Left lung (tissue), 4 donors: ENCODE measurements at regions not wholly inside any gene's neighbourhood (a gene's known extent, or its start where the extent isn't known, plus 50 kb on each side); places are given as distances from the start of the nearest gene placed in this dataset.

Experiments
- ATAC-seq: fragments of 200-7000 bp; cut with Tn5 transposase; one replicate; pipeline ENCODE4 v1.9.1; 2020; ENCODE audit warnings: moderate library complexity
- DNase-seq, 4 donors: peaks; one replicate each; pipeline ENCODE4 v3.0.0-alpha.2; 2013 to 2020
- H3K27ac ChIP-seq, 2 donors: fragments of 200-600 bp; sonication (generic) in 1 of 2; one replicate each; pipeline versions ENCODE4 v1.5.0 to v1.8.0; 2020 to 2021
- H3K27me3 ChIP-seq, 2 donors: fragments of 200-600 bp; sonication (generic) in 1 of 2; one replicate each; pipeline versions ENCODE4 v1.5.0 to v1.8.0; 2020 to 2021
- H3K36me3 ChIP-seq, 2 donors: fragments of 200-600 bp; sonication (generic) in 1 of 2; one replicate each; pipeline versions ENCODE4 v1.5.0 to v1.8.0; 2020 to 2021
- H3K4me1 ChIP-seq, 2 donors: fragments of 200-600 bp; one replicate each; pipeline ENCODE4 v1.8.0; 2021
- H3K4me3 ChIP-seq, 2 donors: fragments of 200-600 bp; sonication (generic) in 1 of 2; one replicate each; pipeline versions ENCODE4 v1.5.0 to v1.8.0; 2020 to 2021; ENCODE audit warnings: mild to moderate bottlenecking in 1 of 2
- H3K9me3 ChIP-seq, 2 donors: fragments of 200-600 bp; sonication (generic) in 1 of 2; one replicate each; pipeline versions ENCODE4 v1.5.0 to v1.8.0; 2020 to 2021
- intact Hi-C, 2 donors: fragments of 100-400 bp; cut with DNase I; formaldehyde crosslinking; loops; one replicate each; pipeline versions ENCODE4 v1.11.2 to v1.14.2; 2022
- TF ChIP-seq, protein P1 (sequence below), 2 donors: fragments of 200-600 bp; sonication (generic) in 1 of 2; IDR thresholded peaks; one replicate each; pipeline versions ENCODE4 v1.5.0 to v1.8.0; 2021; ENCODE audit warnings: antibody characterized with exemption in 2 of 2
- donor health status: DM: no; HTN: yes; CAD: no.
- donor health status: DM: no; HTN: no; CAD: no.

DNA sequence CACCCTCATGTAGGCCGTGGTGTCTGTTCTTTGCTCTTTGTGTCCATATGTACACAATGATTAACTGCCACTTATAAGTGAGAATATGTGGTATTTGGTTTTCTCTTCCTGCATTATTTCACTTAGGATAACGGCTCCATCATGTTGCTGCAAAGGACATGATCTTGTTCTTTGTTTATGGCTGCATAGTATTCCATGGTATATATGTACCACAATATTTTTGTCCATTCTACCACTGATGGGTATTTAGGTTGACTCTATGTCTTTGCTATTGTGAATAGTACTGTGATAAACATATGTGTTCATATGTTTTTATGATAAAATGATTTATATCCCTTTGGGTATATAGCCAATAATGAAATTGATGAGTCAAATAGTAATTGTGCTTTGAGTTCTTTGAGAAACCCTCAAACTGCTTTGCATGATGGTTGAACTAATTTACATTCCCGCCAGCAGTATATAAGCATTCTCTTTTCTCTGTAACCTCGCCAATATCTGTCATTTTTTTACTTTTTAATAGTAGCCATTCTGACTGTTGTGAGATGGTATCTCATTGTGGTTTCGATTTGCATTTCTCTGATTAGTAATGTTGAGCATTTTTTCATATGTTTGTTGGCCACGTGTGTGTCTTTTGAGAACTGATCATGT lies 174.4 kb upstream of the NT5E start:
- ATAC-seq, result no peak
- Histone ChIP-seq H3K27me3 (no peaks in the 10 kb centered on the region), H3K9me3 (peaks cover 0 to 5% of the 10 kb centered on the region in 2 donors), H3K36me3 (no peaks in the 10 kb centered on the region), H3K4me1 (no peaks in the 10 kb centered on the region), H3K27ac (no peak overlapping the region), H3K4me3 (no peak overlapping the region)
- TF ChIP-seq, protein P1, sequence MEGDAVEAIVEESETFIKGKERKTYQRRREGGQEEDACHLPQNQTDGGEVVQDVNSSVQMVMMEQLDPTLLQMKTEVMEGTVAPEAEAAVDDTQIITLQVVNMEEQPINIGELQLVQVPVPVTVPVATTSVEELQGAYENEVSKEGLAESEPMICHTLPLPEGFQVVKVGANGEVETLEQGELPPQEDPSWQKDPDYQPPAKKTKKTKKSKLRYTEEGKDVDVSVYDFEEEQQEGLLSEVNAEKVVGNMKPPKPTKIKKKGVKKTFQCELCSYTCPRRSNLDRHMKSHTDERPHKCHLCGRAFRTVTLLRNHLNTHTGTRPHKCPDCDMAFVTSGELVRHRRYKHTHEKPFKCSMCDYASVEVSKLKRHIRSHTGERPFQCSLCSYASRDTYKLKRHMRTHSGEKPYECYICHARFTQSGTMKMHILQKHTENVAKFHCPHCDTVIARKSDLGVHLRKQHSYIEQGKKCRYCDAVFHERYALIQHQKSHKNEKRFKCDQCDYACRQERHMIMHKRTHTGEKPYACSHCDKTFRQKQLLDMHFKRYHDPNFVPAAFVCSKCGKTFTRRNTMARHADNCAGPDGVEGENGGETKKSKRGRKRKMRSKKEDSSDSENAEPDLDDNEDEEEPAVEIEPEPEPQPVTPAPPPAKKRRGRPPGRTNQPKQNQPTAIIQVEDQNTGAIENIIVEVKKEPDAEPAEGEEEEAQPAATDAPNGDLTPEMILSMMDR (IDR thresholded peaks at IDR 0.05), result no peak
- DNase-seq, result no peak
- intact Hi-C loops, result no loop called here

DNA sequence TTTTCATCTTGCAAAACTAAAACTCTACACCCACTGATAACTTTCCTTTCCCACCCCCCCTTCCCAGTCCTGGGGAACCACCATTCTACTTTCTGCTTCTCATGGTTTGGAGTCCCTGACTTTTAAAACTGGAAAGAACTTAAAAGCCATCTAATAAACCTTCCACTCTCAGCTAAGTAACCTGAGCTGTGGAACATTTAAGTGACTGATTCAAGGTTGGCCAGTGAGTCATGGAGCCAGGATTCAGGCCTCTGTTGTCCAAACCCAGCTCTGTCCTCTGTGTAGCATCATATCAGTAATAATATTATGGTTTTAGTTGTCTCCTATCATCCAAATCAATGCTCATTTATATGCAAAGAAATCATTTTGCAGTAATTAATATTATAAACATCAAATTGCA lies 176.0 kb upstream of the NT5E start:
- intact Hi-C loops, result no loop called here
- no peaks in the 10 kb centered on the region for H3K4me1 ChIP-seq
- ATAC-seq, result no peak
- H3K36me3 ChIP-seq, result no peaks in the 10 kb centered on the region
- no peak overlapping the region for H3K4me3 ChIP-seq
- TF ChIP-seq, protein P1 (IDR thresholded peaks at IDR 0.05), result no peak
- no peak for DNase-seq
- H3K27me3 ChIP-seq, result no peaks in the 10 kb centered on the region
- H3K27ac ChIP-seq, result no peak overlapping the region
- peaks cover 0 to 5% of the 10 kb centered on the region in 2 donors for H3K9me3 ChIP-seq

DNA sequence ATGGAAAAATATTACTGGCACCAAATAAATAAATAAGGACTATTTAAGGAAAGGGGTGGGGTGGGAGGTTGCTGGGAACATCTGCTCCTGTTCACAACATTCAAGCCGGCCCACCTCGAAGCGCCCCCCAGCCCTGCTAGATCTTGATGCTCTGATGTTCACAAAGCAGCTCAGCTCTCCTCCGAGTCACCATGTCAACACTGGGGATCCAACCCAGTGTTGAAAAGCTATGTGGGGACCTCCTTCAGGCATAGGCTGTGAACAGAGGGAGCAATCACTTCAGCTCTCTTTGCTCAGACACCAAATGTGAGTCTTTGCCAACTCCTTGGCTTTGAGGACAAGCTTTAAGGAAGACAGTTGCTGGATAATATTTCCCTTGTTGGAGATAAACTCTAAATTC lies 176.8 kb upstream of the NT5E start:
- Histone ChIP-seq H3K4me1 (no peaks in the 10 kb centered on the region), H3K27me3 (no peaks in the 10 kb centered on the region), H3K36me3 (no peaks in the 10 kb centered on the region), H3K9me3 (peaks cover 0 to 5% of the 10 kb centered on the region in 2 donors), H3K4me3 (no peak overlapping the region), H3K27ac (no peak overlapping the region)
- TF ChIP-seq, protein P1 (IDR thresholded peaks at IDR 0.05), result no peak
- ATAC-seq (no peak), DNase-seq (peak in 1 of 4 donors; percentile 64)
- intact Hi-C loops, result no loop called here

DNA sequence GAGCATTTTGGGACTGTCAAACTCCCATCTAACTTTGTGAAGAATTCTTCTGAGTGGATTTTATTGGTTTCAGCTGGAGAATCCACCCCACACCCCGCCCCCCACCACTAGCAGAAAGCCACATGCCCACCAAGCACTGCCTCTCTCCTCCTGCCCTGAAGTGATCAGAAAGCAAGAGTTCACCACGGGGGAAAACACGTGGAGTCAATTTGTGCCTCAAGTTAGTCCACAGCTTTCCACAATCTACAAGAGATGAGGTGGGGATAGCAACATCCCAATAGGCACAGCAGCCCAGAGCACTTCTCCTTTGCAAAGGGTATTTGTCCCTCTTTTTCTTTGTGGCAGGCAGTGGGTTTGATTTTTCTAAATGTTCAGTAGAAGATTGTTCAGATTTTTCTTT lies 177.3 kb upstream of the NT5E start:
- TF ChIP-seq, protein P1 (IDR thresholded peaks at IDR 0.05), result no peak
- H3K27me3 ChIP-seq, result no peaks in the 10 kb centered on the region
- no peak overlapping the region for H3K27ac ChIP-seq
- ATAC-seq, result no peak
- peaks cover 0 to 5% of the 10 kb centered on the region in 2 donors for H3K9me3 ChIP-seq
- no peak for DNase-seq
- intact Hi-C loops, result no loop called here
- H3K4me3 ChIP-seq, result no peak overlapping the region
- no peaks in the 10 kb centered on the region for H3K4me1 ChIP-seq
- H3K36me3 ChIP-seq, result no peaks in the 10 kb centered on the region

DNA sequence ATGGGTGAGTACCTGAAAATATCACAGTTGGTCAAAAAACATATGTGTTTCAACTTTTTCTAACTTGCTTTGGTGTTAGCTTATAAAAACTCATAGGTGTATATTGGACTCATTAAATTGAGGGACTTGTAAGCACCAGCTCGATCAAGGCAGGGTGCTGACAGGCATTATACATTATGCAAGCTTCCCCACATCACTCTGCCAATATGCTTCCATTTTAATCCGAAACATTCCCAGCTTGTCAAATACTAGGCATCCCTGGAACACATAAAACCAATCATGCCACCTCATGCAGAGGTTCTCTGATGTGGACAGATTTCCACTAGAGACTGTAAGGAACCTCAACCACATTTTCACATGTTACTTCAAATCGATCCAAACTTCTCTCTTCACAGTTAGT lies 187.3 kb upstream of the NT5E start:
- no peak for ATAC-seq
- intact Hi-C loops, result no loop called here

More for the DNA sequence above, 187.3 kb upstream of the NT5E start:
- Histone ChIP-seq H3K4me3 (no peak overlapping the region), H3K36me3 (no peaks in the 10 kb centered on the region), H3K27ac (no peak overlapping the region), H3K4me1 (no peaks in the 10 kb centered on the region), H3K9me3 (no peaks in the 10 kb centered on the region), H3K27me3 (no peaks in the 10 kb centered on the region)
- TF ChIP-seq, protein P1 (IDR thresholded peaks at IDR 0.05), result no peak
- DNase-seq, result no peak
